ENCODE measurements at regions not wholly inside any gene's neighbourhood (a gene's known extent, or its start where the extent isn't known, plus 50 kb on each side); places are given as distances from the start of the nearest gene placed in this dataset.

GRCh38 chr7:47724335-47724982 lies 142.5 kb upstream of the TNS3 start:
- H3K27ac ChIP-seq: no peak overlapping the region
- no peak overlapping the region for H3K4me3 ChIP-seq
- H3K9me3 ChIP-seq: no peaks in the 10 kb centered on the region
- H3K36me3 ChIP-seq: no peaks in the 10 kb centered on the region
- WGBS, 2 donors: 58 to 88% methylated on average over 2 to 12 of the region's 12 CpGs
- H3K27me3 ChIP-seq: no peaks in the 10 kb centered on the region
- TF ChIP-seq POLR2AphosphoS5 (IDR thresholded peaks at IDR 0.05) (no peak), EP300 (IDR thresholded peaks at IDR 0.05) (no peak), POLR2A (IDR thresholded peaks at IDR 0.05) (no peak), CTCF (IDR thresholded peaks at IDR 0.05) (no peak)
- H3K4me1 ChIP-seq: peaks cover 0 to 5% (median 0%) of the 10 kb centered on the region in 4 donors
- ATAC-seq (ENCODE audit: low FRiP score in 2 of 2): no peak
- peak in 1 of 2 donors; percentile 54 for DNase-seq

DNA sequence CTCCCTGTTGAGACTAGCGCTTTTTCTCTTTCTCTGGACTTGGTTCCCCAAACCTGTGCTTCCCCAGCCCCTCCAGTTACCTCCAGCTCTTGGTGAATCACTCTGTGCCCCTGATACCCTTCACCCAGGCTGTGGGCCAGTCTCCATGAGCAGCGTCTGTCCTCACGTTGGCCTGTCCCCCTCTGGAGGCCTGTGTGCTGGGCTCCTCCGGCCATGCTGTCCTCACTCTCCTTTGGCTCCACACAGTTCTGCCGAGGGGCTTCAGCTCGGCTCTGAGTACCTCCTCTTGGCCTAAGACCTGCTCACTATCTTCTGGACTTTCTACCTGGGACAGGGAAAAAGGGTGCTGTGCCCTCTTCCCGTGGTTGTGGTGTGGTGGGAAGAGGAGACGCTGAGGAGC lies 140.2 kb upstream of the TNS3 start:
- TF ChIP-seq CTCF (IDR thresholded peaks at IDR 0.05) (no peak), EP300 (IDR thresholded peaks at IDR 0.05) (no peak), POLR2A (IDR thresholded peaks at IDR 0.05) (no peak), POLR2AphosphoS5 (IDR thresholded peaks at IDR 0.05) (no peak)

DNA sequence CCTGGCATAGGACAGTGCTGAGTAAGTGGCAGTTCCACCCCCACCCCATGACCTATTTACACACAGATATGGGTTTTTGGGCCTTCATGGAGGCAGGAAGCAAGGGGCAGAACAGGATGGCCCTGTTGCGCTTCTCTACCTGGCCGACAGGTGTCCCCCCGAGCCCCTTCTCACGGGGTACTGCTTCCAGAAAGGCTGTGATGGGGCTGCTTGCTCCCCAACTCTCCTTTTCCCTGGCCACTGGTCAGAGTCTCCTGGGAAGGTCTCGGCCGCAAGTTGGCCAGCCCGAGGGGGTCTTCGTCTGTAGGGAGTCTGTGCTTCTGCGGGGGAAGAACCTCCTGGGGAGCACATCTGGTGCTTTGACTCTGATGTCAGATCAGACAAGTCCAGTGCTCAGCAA lies 139.8 kb upstream of the TNS3 start:
- ATAC-seq (ENCODE audit: low FRiP score in 2 of 2) (no peak), DNase-seq (no peak)
- Histone ChIP-seq H3K4me3 (no peak overlapping the region), H3K4me1 (peaks cover 0 to 5% (median 0%) of the 10 kb centered on the region in 4 donors), H3K36me3 (no peaks in the 10 kb centered on the region), H3K27ac (no peak overlapping the region), H3K27me3 (no peaks in the 10 kb centered on the region), H3K9me3 (no peaks in the 10 kb centered on the region)
- TF ChIP-seq EP300 (IDR thresholded peaks at IDR 0.05) (no peak), POLR2AphosphoS5 (IDR thresholded peaks at IDR 0.05) (no peak)
- WGBS, 2 donors: 91 to 100% methylated on average over 9 of the region's 9 CpGs

More for the DNA sequence above, 140.2 kb upstream of the TNS3 start:
- H3K9me3 ChIP-seq: no peaks in the 10 kb centered on the region
- H3K27ac ChIP-seq: no peak overlapping the region
- DNase-seq (no peak), ATAC-seq (ENCODE audit: low FRiP score in 2 of 2) (peak in 1 of 2 donors; percentile 21)
- peaks cover 0 to 5% (median 0%) of the 10 kb centered on the region in 4 donors for H3K4me1 ChIP-seq
- no peaks in the 10 kb centered on the region for H3K27me3 ChIP-seq
- H3K36me3 ChIP-seq: no peaks in the 10 kb centered on the region
- WGBS, 2 donors: 92 to 93% methylated on average over 8 of the region's 8 CpGs
- no peak overlapping the region for H3K4me3 ChIP-seq

DNA sequence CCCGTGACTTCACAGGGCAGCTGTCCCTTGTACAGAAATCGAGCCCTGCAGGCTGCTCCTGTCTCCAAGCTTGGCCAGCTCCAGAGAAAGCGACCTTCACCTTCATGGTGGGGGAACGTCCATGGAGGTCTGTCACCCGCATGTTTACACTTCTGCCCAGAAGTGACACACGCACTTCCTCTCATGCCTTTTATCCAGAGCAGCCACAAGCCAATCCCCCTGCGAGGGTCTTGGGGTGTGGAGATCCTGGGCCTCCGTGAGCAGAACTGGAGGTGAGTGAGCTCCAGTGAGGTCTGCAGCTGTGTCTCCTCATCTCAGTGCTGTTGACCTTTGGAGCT lies 139.0 kb upstream of the TNS3 start:
- H3K36me3 ChIP-seq: no peaks in the 10 kb centered on the region
- TF ChIP-seq EP300 (IDR thresholded peaks at IDR 0.05) (no peak), CTCF (IDR thresholded peaks at IDR 0.05) (no peak), POLR2AphosphoS5 (IDR thresholded peaks at IDR 0.05) (no peak), POLR2A (IDR thresholded peaks at IDR 0.05) (no peak)
- no peak overlapping the region for H3K4me3 ChIP-seq
- H3K4me1 ChIP-seq: peaks cover 0 to 5% (median 0%) of the 10 kb centered on the region in 4 donors
- no peaks in the 10 kb centered on the region for H3K9me3 ChIP-seq
- WGBS, 2 donors: 93 to 95% methylated on average over 4 to 8 of the region's 8 CpGs
- DNase-seq (no peak), ATAC-seq (ENCODE audit: low FRiP score in 2 of 2) (peak in 1 of 2 donors; percentile 17)
- no peak overlapping the region for H3K27ac ChIP-seq
- H3K27me3 ChIP-seq: no peaks in the 10 kb centered on the region

GRCh38 chr7:47720141-47720906 lies 138.4 kb upstream of the TNS3 start:
- TF ChIP-seq CTCF (IDR thresholded peaks at IDR 0.05) (no peak), POLR2A (IDR thresholded peaks at IDR 0.05) (no peak), EP300 (IDR thresholded peaks at IDR 0.05) (no peak), POLR2AphosphoS5 (IDR thresholded peaks at IDR 0.05) (no peak)
- Histone ChIP-seq H3K27me3 (no peaks in the 10 kb centered on the region), H3K4me3 (no peak overlapping the region), H3K27ac (no peak overlapping the region), H3K4me1 (peaks cover 0 to 5% (median 0%) of the 10 kb centered on the region in 4 donors), H3K9me3 (no peaks in the 10 kb centered on the region), H3K36me3 (no peaks in the 10 kb centered on the region)
- WGBS, 2 donors: 63 to 69% methylated on average over 12 of the region's 12 CpGs
- peak in 1 of 2 donors; percentile 48 for ATAC-seq (ENCODE audit: low FRiP score in 2 of 2)
- DNase-seq: no peak
